ENCODE measurements at regions not wholly inside any gene's neighbourhood (a gene's known extent, or its start where the extent isn't known, plus 50 kb on each side); places are given as distances from the start of the nearest gene placed in this dataset.
A peak's percentile ranks its signal among the peaks of the same experiment; 100 is the strongest.

- Histone ChIP-seq H3K36me3 (no peaks in the 10 kb centered on the region), H3K27me3 (no peaks in the 10 kb centered on the region), H3K9me3 (no peaks in the 10 kb centered on the region), H3K4me1 (no peaks in the 10 kb centered on the region), H3K27ac (no peak overlapping the region), H3K4me3 (replicated peaks in 1 of 3) (no peak overlapping the region)
- no peak for TF ChIP-seq POLR2A (IDR thresholded peaks at IDR 0.05)
- TF ChIP-seq CTCF (IDR thresholded peaks at IDR 0.05), result no peak
- intact Hi-C loops (cut with DNase I), result no loop called here
- 61 to 68% methylated on average over 1 of the region's 1 CpG for WGBS, 2 donors
- DNase-seq, result no peak
Measured at GRCh38 chr4:96009427-96010119, 169.7 kb downstream of the PDHA2 start.

- Histone ChIP-seq H3K9me3 (no peaks in the 10 kb centered on the region), H3K27me3 (no peaks in the 10 kb centered on the region), H3K4me3 (replicated peaks in 1 of 3) (no peak overlapping the region), H3K36me3 (no peaks in the 10 kb centered on the region), H3K27ac (no peak overlapping the region), H3K4me1 (no peaks in the 10 kb centered on the region)
- DNase-seq, result no peak
- WGBS, 2 donors, result 84 to 95% methylated on average over 2 of the region's 2 CpGs
- intact Hi-C loops (cut with DNase I), result no loop called here
- TF ChIP-seq CTCF (IDR thresholded peaks at IDR 0.05) (no peak), POLR2A (IDR thresholded peaks at IDR 0.05) (no peak)
Measured at GRCh38 chr4:96012687-96013086, 172.8 kb downstream of the PDHA2 start.

- Histone ChIP-seq H3K4me1 (no peaks in the 10 kb centered on the region), H3K27me3 (no peaks in the 10 kb centered on the region), H3K4me3 (replicated peaks in 1 of 3) (no peak overlapping the region), H3K36me3 (no peaks in the 10 kb centered on the region), H3K9me3 (no peaks in the 10 kb centered on the region), H3K27ac (no peak overlapping the region)
- intact Hi-C loops (cut with DNase I), result no loop called here
- WGBS, 2 donors, result 74 to 80% methylated on average over 4 of the region's 4 CpGs
- no peak for DNase-seq
- TF ChIP-seq CTCF (IDR thresholded peaks at IDR 0.05), result no peak
- TF ChIP-seq POLR2A (IDR thresholded peaks at IDR 0.05), result no peak
Measured at GRCh38 chr4:96016634-96017299, 176.9 kb downstream of the PDHA2 start.

GRCh38 chr4:96025011-96025410, 185.1 kb downstream of the PDHA2 start:
- intact Hi-C loops (cut with DNase I), result no loop called here
- TF ChIP-seq CTCF (IDR thresholded peaks at IDR 0.05) (no peak), POLR2A (IDR thresholded peaks at IDR 0.05) (no peak)
- no peak for DNase-seq
- Histone ChIP-seq H3K27ac (no peak overlapping the region), H3K4me3 (replicated peaks in 1 of 3) (no peak overlapping the region), H3K4me1 (no peaks in the 10 kb centered on the region), H3K9me3 (no peaks in the 10 kb centered on the region), H3K36me3 (no peaks in the 10 kb centered on the region), H3K27me3 (no peaks in the 10 kb centered on the region)
- 66 to 70% methylated on average over 1 of the region's 1 CpG for whole genome bisulfite sequencing, 2 donors

GRCh38 chr4:96035727-96036126, 195.8 kb downstream of the PDHA2 start:
- no peaks in the 10 kb centered on the region for H3K9me3 ChIP-seq
- no peak overlapping the region for H3K27ac ChIP-seq
- no peak overlapping the region for H3K4me3 ChIP-seq (replicated peaks in 1 of 3)
- intact Hi-C loops (cut with DNase I), result no loop called here
- peak in 4 of 6 experiments; percentile 12 to 48 (median 31) for TF ChIP-seq CTCF (IDR thresholded peaks at IDR 0.05)
- TF ChIP-seq POLR2A (IDR thresholded peaks at IDR 0.05), result no peak
- no peaks in the 10 kb centered on the region for H3K36me3 ChIP-seq
- no peak for DNase-seq
- H3K4me1 ChIP-seq, result no peaks in the 10 kb centered on the region
- no peaks in the 10 kb centered on the region for H3K27me3 ChIP-seq
